Lower leg skin (tissue), 4 donors: ENCODE measurements at regions not wholly inside any gene's neighbourhood (a gene's known extent, or its start where the extent isn't known, plus 50 kb on each side); places are given as distances from the start of the nearest gene placed in this dataset.
"Not testable (repeated sequence)": the region's sequence is repeated elsewhere in the genome, so short reads cannot be mapped to it uniquely, and the experiment has no call there.

Experiments used
- DNase-seq, 2 donors: peaks; one replicate each; pipeline ENCODE4 v3.0.0-alpha.2; 2019; ENCODE audit warnings: low spot score in 2 of 2
- H3K4me3 ChIP-seq: fragments of 200-600 bp; sonication (generic); 2 replicates; pipeline ENCODE4 v1.5.1; 2017; ENCODE audit warnings: mild to moderate bottlenecking, low read depth; ENCODE audit not compliant: poor library complexity, severe bottlenecking
- CTCF ChIP-seq, 3 donors: fragments of 450-650 bp; IDR thresholded peaks; one replicate each; pipeline ENCODE4 v1.5.1; 2016; ENCODE audit warnings: antibody characterized with exemption in 3 of 3, mild to moderate bottlenecking in 3 of 3, moderate library complexity in 2 of 3
- POLR2A ChIP-seq, 2 donors: fragments of 450-650 bp; IDR thresholded peaks; one replicate each; pipeline ENCODE4 v1.6.1; 2016 to 2017; ENCODE audit warnings: antibody characterized with exemption in 2 of 2, mild to moderate bottlenecking in 1 of 2, moderate library complexity in 1 of 2
- WGBS, 2 donors: methylation state at CpG; one replicate each; pipeline ENCODE4 v1.1.5; 2018; 5-methylcytosine and 5-hydroxymethylcytosine counted together
- intact Hi-C: fragments of 100-400 bp; cut with DNase I; formaldehyde crosslinking; loops from one replicate; pipeline ENCODE4 v1.15.0; 2023; ENCODE audit warnings: low total_unique reads

GRCh38 chr16:63653044-63653839 is 1468.6 kb downstream of the CDH11 start:
- no peak for TF ChIP-seq POLR2A (IDR thresholded peaks at IDR 0.05)
- TF ChIP-seq CTCF (IDR thresholded peaks at IDR 0.05) = no peak
- DNase-seq = no peak
- H3K4me3 ChIP-seq = no peak overlapping the region
- 42 to 46% methylated on average over 6 of the region's 6 CpGs for WGBS, 2 donors
- intact Hi-C loops = no loop called here

GRCh38 chr16:63652091-63652490 is 1469.8 kb downstream of the CDH11 start:
- WGBS, 2 donors = 72 to 77% methylated on average over 1 of the region's 1 CpG
- TF ChIP-seq CTCF (IDR thresholded peaks at IDR 0.05) = no peak
- no peak for TF ChIP-seq POLR2A (IDR thresholded peaks at IDR 0.05)
- no peak overlapping the region for H3K4me3 ChIP-seq
- DNase-seq = no peak
- intact Hi-C loops = no loop called here

GRCh38 chr16:63650550-63650949 is 1471.3 kb downstream of the CDH11 start:
- H3K4me3 ChIP-seq = no peak overlapping the region
- intact Hi-C loops = no loop called here
- WGBS, 2 donors = 94 to 98% methylated on average over 4 of the region's 4 CpGs
- no peak for DNase-seq
- TF ChIP-seq CTCF (IDR thresholded peaks at IDR 0.05) (no peak), POLR2A (IDR thresholded peaks at IDR 0.05) (no peak)

- DNase-seq, H3K4me3 ChIP-seq, intact Hi-C loops: not testable (repeated sequence)
- 86 to 88% methylated on average over 10 of the region's 10 CpGs for whole genome bisulfite sequencing, 2 donors
Observed at GRCh38 chr16:63633706-63634445, 1488.0 kb downstream of the CDH11 start.

GRCh38 chr16:63629272-63629671 is 1492.6 kb downstream of the CDH11 start:
- TF ChIP-seq CTCF (IDR thresholded peaks at IDR 0.05) (no peak), POLR2A (IDR thresholded peaks at IDR 0.05) (no peak)
- intact Hi-C loops = no loop called here
- DNase-seq = no peak
- no peak overlapping the region for H3K4me3 ChIP-seq

- H3K4me3 ChIP-seq = no peak overlapping the region
- no peak for DNase-seq
- intact Hi-C loops = no loop called here
- TF ChIP-seq POLR2A (IDR thresholded peaks at IDR 0.05) (no peak), CTCF (IDR thresholded peaks at IDR 0.05) (no peak)
Observed at GRCh38 chr16:63628812-63629211, 1493.1 kb downstream of the CDH11 start.
